Esophagus muscularis mucosa (tissue), 4 donors: ENCODE measurements at regions not wholly inside any gene's neighbourhood (a gene's known extent, or its start where the extent isn't known, plus 50 kb on each side); places are given as distances from the start of the nearest gene placed in this dataset.
"Not testable (repeated sequence)": the region's sequence is repeated elsewhere in the genome, so short reads cannot be mapped to it uniquely, and the experiment has no call there.

ENCODE experiments used
- DNase-seq: peaks from one replicate; pipeline ENCODE4 v3.0.0-alpha.2; 2017; ENCODE audit errors: extremely low spot score
- H3K27ac ChIP-seq, 4 donors: fragments of 200-600 bp; sonication (generic); replicated peaks in 1 of 4; 1 replicate in 3 of 4; 2 replicates in 1 of 4; pipeline ENCODE4 v1.5.1; 2016 to 2019; ENCODE audit warnings: mild to moderate bottlenecking in 1 of 4
- H3K27me3 ChIP-seq, 4 donors: fragments of 200-600 bp; sonication (generic); one replicate each; pipeline versions ENCODE4 v1.5.1 to v1.6.0; 2016 to 2019
- H3K36me3 ChIP-seq, 4 donors: fragments of 200-600 bp; sonication (generic); one replicate each; pipeline ENCODE4 v1.5.1; 2016 to 2019
- H3K4me1 ChIP-seq, 4 donors: fragments of 200-600 bp; sonication (generic); one replicate each; pipeline ENCODE4 v1.5.1; 2016 to 2019
- H3K4me3 ChIP-seq, 4 donors: fragments of 200-600 bp; sonication (generic); 1 replicate in 2 of 4; 2 replicates in 2 of 4; pipeline ENCODE4 v1.5.1; 2016 to 2019; ENCODE audit warnings: mild to moderate bottlenecking in 4 of 4, moderate library complexity in 1 of 4
- H3K9me3 ChIP-seq, 4 donors: fragments of 200-600 bp; sonication (generic); 1 replicate in 3 of 4; 2 replicates in 1 of 4; pipeline ENCODE4 v1.5.1; 2016 to 2019
- EP300 ChIP-seq: sonication (generic); formaldehyde crosslinking; IDR thresholded peaks from one replicate; pipeline ENCODE4 v1.6.1; 2017; ENCODE audit warnings: antibody characterized with exemption
- POLR2A ChIP-seq: fragments of 450-650 bp; IDR thresholded peaks from one replicate; pipeline ENCODE4 v1.6.1; 2017; ENCODE audit warnings: antibody characterized with exemption, moderate library complexity, mild to moderate bottlenecking, low read depth
- POLR2AphosphoS5 ChIP-seq, 2 donors: sonication (generic); formaldehyde crosslinking; IDR thresholded peaks; one replicate each; pipeline ENCODE4 v1.6.1; 2017; ENCODE audit warnings: antibody characterized with exemption in 2 of 2
- WGBS: methylation state at CpG from one replicate; pipeline ENCODE4 v1.1.5; 2018; 5-methylcytosine and 5-hydroxymethylcytosine counted together
- intact Hi-C: fragments of 100-400 bp; cut with DNase I; formaldehyde crosslinking; loops from one replicate; pipeline ENCODE4 v1.15.1; 2023
- TF ChIP-seq, protein P1 (sequence below), 3 experiments: fragments of 200-600 bp in 2 of 3; fragments of 450-650 bp in 1 of 3; sonication (generic) in 2 of 3; IDR thresholded peaks; one replicate each; pipeline ENCODE4 v1.5.1; 2017 to 2019; ENCODE audit warnings: antibody characterized with exemption in 3 of 3, mild to moderate bottlenecking in 2 of 3, moderate library complexity in 1 of 3

DNA sequence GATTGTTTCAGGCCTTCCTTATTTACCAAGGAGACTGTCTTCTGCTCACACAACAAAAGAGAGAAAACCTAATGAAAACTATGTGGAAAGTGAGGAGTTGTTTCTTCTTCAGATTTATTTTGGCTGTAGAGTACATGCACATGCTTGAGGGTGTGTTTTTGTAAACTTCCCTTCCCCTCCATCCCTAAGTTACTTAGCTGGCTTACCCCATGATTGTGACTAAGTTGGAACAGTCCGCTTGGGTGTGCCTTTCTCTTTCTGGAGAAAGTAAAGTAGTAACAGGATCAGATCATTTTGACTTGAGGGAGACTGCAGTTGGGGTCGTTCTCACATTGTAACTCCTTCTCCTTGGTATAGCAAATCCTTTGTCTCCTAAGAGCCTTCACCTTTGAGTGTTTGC lies 155.9 kb downstream of the RTL9 start:
- Histone ChIP-seq H3K9me3 (no peaks in the 10 kb centered on the region), H3K27me3 (no peaks in the 10 kb centered on the region), H3K27ac (no peak overlapping the region), H3K4me3 (no peak overlapping the region), H3K4me1 (no peaks in the 10 kb centered on the region), H3K36me3 (no peaks in the 10 kb centered on the region)
- intact Hi-C loops = no loop called here
- 40% methylated on average over 2 of the region's 2 CpGs for WGBS
- TF ChIP-seq EP300 (no peak), POLR2A (no peak), POLR2AphosphoS5 (IDR thresholded peaks at IDR 0.05) (no peak)
- TF ChIP-seq, protein P1, sequence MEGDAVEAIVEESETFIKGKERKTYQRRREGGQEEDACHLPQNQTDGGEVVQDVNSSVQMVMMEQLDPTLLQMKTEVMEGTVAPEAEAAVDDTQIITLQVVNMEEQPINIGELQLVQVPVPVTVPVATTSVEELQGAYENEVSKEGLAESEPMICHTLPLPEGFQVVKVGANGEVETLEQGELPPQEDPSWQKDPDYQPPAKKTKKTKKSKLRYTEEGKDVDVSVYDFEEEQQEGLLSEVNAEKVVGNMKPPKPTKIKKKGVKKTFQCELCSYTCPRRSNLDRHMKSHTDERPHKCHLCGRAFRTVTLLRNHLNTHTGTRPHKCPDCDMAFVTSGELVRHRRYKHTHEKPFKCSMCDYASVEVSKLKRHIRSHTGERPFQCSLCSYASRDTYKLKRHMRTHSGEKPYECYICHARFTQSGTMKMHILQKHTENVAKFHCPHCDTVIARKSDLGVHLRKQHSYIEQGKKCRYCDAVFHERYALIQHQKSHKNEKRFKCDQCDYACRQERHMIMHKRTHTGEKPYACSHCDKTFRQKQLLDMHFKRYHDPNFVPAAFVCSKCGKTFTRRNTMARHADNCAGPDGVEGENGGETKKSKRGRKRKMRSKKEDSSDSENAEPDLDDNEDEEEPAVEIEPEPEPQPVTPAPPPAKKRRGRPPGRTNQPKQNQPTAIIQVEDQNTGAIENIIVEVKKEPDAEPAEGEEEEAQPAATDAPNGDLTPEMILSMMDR (IDR thresholded peaks at IDR 0.05) = no peak
- DNase-seq = no peak

DNA sequence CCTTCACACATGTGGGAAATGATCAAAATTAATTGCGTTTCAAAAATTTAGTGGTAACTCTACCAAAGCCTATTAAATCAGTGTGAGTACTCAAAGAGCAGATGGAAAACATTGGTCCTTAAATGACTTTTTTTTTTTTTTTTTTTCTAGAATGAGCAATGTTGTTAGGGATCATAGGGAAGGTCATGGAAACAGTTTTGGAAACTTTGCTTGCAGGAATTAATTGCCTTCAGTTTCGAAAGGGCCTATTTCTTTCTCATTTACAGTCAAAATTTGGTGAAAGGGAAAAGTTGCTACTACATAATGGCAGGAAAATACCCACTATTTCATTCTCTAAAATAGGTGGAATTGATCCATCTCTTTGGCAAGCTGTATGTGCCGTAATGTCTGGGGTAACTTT lies 160.9 kb downstream of the RTL9 start:
- intact Hi-C loops = no loop called here
- H3K27me3 ChIP-seq = no peaks in the 10 kb centered on the region
- WGBS = 77% methylated on average over 3 of the region's 3 CpGs

DNA sequence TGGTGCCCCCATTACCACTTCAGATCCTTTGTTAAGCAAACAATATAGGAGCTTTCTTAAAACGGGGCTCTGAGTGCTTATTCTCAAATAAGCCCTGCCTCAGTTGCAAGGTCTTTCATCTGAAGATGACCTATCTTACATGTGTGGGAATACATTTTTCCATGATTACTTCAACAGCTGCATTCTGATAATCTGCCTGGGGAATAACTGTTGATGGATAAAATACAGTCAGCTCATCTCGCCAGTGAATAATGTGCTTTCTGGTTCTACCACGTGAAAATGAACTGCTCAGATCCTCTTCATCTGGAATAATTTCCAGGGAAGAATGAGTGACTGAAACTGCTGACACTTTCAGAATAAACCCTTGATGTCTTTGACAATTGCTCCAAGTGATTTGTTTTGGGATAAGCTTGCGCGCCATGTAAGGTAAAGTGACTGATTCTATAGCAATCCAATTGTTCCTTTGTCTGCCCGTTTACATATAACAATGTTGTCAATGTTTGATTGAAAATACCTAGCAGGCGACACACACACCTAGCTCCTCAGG lies 161.3 kb downstream of the RTL9 start:
- no peaks in the 10 kb centered on the region for H3K36me3 ChIP-seq
- no peak for DNase-seq
- intact Hi-C loops = no loop called here
- 73% methylated on average over 7 of the region's 7 CpGs for WGBS
- H3K27me3 ChIP-seq = no peaks in the 10 kb centered on the region
- H3K9me3 ChIP-seq = no peaks in the 10 kb centered on the region
- TF ChIP-seq POLR2A (no peak), EP300 (no peak), POLR2AphosphoS5 (IDR thresholded peaks at IDR 0.05) (no peak)
- TF ChIP-seq, protein P1 (IDR thresholded peaks at IDR 0.05) = no peak
- no peaks in the 10 kb centered on the region for H3K4me1 ChIP-seq
- no peak overlapping the region for H3K4me3 ChIP-seq
- no peak overlapping the region for H3K27ac ChIP-seq

More for the DNA sequence above, 160.9 kb downstream of the RTL9 start:
- no peak for TF ChIP-seq POLR2A
- TF ChIP-seq, protein P1 (IDR thresholded peaks at IDR 0.05) = no peak
- no peak for TF ChIP-seq POLR2AphosphoS5 (IDR thresholded peaks at IDR 0.05)
- TF ChIP-seq EP300 = no peak
- Histone ChIP-seq H3K4me1 (no peaks in the 10 kb centered on the region), H3K9me3 (no peaks in the 10 kb centered on the region), H3K27ac (no peak overlapping the region), H3K36me3 (no peaks in the 10 kb centered on the region), H3K4me3 (no peak overlapping the region)
- DNase-seq = no peak

DNA sequence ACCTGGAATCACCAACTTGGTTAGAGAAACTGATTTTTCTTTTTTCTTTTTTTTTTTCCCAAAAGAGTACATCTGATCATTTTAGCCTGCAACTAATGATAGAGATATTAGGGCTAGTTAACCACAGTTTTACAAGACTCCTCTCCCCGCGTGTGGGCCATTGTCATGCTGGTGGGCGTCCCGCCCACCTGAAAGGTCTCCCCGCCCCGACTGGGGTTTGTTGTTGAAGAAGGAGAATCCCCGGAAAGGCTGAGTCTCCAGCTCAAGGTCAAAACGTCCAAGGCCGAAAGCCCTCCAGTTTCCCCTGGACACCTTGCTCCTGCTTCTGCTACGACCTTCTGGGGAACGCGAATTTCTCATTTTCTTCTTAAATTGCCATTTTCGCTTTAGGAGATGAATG lies 162.0 kb downstream of the RTL9 start:
- H3K36me3 ChIP-seq, intact Hi-C loops, H3K27me3 ChIP-seq, H3K4me3 ChIP-seq, H3K4me1 ChIP-seq, H3K9me3 ChIP-seq, DNase-seq, H3K27ac ChIP-seq: not testable (repeated sequence)
- 43% methylated on average over 13 of the region's 13 CpGs for WGBS

DNA sequence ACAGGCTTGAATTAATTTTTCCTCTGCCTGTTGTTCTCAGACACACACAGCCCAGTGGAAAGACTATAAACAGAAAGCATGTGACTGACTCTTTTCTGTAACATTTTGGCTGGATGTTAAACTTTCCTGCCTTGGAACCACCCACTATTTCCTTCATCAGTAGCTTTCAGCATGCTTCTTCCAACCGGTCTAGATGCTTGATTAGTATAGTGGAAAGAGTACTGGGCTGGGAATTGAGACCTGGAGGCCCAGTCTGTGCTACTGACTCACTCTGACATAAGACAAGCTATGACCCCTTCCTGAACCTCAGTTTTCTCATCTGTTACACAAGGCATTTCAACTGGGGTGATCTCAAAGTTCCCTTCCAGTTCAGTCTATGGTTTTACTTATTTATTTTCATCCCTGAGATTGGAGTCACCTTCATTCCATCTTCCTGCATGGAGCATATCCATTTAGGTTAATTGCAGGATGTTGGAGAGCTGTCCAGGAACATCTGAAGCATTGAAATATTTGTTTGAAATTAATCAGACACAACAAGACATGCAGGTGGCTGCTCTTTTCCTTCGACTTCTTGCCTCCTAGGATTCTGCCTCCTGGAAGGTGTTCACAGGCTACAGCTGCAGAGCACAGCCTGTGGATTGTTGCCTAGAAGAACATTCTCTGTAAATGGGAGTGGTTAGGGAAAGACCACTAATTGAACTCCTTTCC lies 173.4 kb downstream of the RTL9 start:
- Histone ChIP-seq H3K4me3 (no peak overlapping the region), H3K27me3 (peaks cover 0 to 11% (median 0%) of the 10 kb centered on the region in 4 donors), H3K36me3 (no peaks in the 10 kb centered on the region), H3K4me1 (no peaks in the 10 kb centered on the region), H3K27ac (no peak overlapping the region), H3K9me3 (peaks cover 0 to 3% (median 0%) of the 10 kb centered on the region in 4 donors)
- no peak for DNase-seq
- WGBS = 39% methylated on average over 2 of the region's 2 CpGs
- intact Hi-C loops = no loop called here
- TF ChIP-seq EP300 = no peak
- TF ChIP-seq, protein P1 (IDR thresholded peaks at IDR 0.05) = no peak
- no peak for TF ChIP-seq POLR2A
- no peak for TF ChIP-seq POLR2AphosphoS5 (IDR thresholded peaks at IDR 0.05)
